Inflammatory macrophage (primary cell): ENCODE measurements at regions not wholly inside any gene's neighbourhood (a gene's known extent, or its start where the extent isn't known, plus 50 kb on each side); places are given as distances from the start of the nearest gene placed in this dataset.

ENCODE experiments used
- DNase-seq, 2 donors: peaks; one replicate each; pipeline ENCODE4 v3.0.0-alpha.2; 2020 to 2022

DNA sequence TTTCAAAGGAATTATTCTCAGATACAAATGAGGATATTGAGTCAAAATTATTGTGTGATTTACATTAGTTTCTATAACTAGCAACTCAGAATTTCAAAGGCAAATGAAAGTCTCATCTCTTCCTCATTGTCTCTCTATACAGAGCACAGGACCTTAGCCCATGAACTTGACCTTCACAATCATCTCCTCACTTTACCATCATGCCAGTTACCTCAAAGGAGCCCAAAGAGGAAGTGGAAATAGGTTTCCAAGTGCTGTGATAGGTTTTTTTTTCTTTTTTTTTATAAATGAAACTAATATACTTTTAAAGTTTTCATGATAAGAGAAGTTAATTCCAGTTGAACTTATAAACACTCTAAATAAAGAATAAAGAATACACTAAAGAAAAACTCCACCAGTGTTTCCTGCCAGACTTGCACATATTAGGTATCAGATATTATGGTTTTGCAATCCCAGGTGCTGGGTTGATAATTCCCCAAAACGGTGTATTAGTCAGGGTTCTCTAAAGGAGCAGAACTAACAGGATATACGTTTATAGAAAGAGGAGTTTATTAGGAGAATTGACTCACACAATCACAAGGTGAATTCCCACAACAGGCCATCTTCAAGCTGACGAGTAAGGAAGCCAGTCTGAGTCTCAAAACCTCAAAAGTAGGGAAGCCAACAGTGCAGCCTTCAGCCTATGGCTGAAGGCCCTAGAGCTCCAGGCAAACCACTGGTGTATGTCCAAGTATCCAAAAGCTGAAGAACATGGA is 50.1 kb upstream of the ADAMTS16 start:
- no peak for DNase-seq
